IgD-negative memory B cell (primary cell): ENCODE measurements at regions not wholly inside any gene's neighbourhood (a gene's known extent, or its start where the extent isn't known, plus 50 kb on each side); places are given as distances from the start of the nearest gene placed in this dataset.

Source experiments
- H3K27ac Mint-ChIP-seq, 3 donors: one replicate each; pipeline ENCODE4 v1.8.0; 2020 to 2022; ENCODE audit warnings: mild to moderate bottlenecking in 3 of 3, mixed read lengths in 3 of 3, moderate library complexity in 1 of 3
- H3K27me3 Mint-ChIP-seq: one replicate; pipeline ENCODE4 v1.8.0; 2021; ENCODE audit warnings: mixed read lengths
- H3K36me3 Mint-ChIP-seq: one replicate; pipeline ENCODE4 v1.8.0; 2020; ENCODE audit warnings: mild to moderate bottlenecking, mixed read lengths
- H3K4me1 Mint-ChIP-seq, 3 donors: one replicate each; pipeline ENCODE4 v1.8.0; 2020 to 2022; ENCODE audit warnings: mixed read lengths in 3 of 3, mild to moderate bottlenecking in 1 of 3
- H3K4me3 Mint-ChIP-seq, 4 donors: one replicate each; pipeline ENCODE4 v1.8.0; 2020 to 2022; ENCODE audit warnings: mild to moderate bottlenecking in 4 of 4, mixed read lengths in 4 of 4, moderate library complexity in 3 of 4
- H3K9me3 Mint-ChIP-seq, 3 donors: one replicate each; pipeline ENCODE4 v1.8.0; 2020 to 2021; ENCODE audit warnings: mixed read lengths in 3 of 3, mild to moderate bottlenecking in 1 of 3

DNA sequence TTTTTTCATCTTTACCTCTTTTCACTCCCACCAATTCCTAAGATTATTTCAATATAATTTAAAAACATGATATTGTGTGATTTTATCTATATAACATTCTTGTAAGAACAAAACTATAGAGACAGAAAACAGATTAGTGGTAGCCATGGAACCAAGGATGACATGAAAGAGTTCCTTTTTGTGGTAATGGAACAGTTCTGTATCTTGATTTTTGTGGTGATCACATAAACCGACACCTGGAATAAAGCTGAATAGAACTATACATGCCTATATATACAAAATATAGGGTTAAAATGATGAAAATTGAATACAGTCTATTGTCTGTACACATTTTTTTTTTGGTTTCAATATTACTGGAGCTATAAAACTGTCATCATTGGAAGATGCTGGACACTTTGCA, 945.4 kb downstream of the SI start:
- no peaks in the 10 kb centered on the region for H3K36me3 Mint-ChIP-seq
- H3K4me3 Mint-ChIP-seq, result no peak overlapping the region
- no peak overlapping the region for H3K27ac Mint-ChIP-seq
- no peaks in the 10 kb centered on the region for H3K27me3 Mint-ChIP-seq
- peaks cover 2 to 15% (median 10%) of the 10 kb centered on the region in 3 donors for H3K9me3 Mint-ChIP-seq
- H3K4me1 Mint-ChIP-seq, result no peaks in the 10 kb centered on the region

DNA sequence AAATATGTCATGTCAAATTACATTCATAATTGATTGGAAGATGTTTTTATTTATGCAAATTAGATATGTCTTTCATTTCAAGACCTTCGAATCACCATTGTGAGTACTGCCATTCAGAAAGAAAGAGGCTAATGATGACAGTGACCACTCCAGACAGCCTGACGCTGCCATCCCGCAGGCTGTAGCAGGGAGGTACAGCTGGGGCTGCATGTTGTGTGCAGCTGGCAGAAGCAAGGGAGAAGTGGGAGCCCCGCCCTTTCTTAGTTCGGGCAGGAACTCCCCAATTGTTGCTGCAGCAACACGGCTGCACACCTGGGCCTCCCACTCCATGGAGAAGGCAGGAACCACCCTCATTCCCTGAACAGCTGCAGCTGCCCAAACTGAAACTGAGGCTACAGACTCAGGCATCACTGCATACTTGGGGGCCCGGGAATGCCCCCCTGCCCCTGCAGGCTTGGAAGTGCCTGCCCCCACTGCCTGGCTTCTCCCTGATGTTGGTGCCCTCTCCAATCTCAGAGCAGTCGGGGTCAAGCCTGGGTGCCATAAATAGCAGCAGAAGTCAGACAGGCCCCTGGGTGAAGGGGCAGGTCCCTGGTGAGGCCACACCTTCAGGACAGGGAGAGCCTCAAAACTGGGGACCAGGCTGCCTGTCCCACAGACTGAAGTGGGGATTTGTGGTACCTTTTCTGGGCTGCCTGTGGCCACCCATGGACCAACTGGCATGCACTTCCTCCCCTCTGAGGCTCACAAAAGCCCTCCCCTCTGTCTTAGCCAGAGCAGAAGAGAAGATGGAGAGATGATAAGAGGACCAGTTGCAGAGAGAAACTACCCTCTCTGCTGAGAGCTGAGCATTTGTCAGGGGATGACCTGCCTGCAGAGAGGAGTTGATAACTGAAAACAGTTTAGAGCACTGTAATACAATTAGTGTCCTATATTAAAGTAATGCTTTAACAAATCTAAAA, 964.6 kb downstream of the SI start:
- peaks cover 2 to 11% (median 3%) of the 10 kb centered on the region in 3 donors for H3K9me3 Mint-ChIP-seq
- H3K36me3 Mint-ChIP-seq, result no peaks in the 10 kb centered on the region
- no peak overlapping the region for H3K27ac Mint-ChIP-seq
- H3K4me3 Mint-ChIP-seq, result no peak overlapping the region
- H3K27me3 Mint-ChIP-seq, result no peaks in the 10 kb centered on the region
- no peaks in the 10 kb centered on the region for H3K4me1 Mint-ChIP-seq

DNA sequence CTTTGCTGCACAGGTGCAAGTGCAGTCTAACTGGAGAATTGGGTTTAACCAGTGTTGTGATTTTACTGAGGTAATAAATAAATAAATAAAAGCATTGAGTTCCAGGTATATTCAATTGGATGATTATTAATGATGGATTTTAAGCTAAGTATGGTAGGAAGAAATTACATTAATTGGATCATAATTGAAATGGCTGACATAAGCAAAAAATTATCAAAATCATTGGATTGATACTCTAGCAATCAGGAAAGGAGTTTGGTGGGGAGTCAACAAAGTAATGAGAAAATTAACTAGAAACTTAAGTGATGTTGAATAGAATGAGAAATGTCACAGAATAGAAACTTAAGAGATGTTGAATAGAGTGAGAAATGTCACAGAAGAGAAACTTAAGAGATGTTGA, 981.9 kb downstream of the SI start:
- H3K27ac Mint-ChIP-seq, result no peak overlapping the region
- no peaks in the 10 kb centered on the region for H3K27me3 Mint-ChIP-seq
- H3K4me1 Mint-ChIP-seq, result no peaks in the 10 kb centered on the region
- H3K4me3 Mint-ChIP-seq, result no peak overlapping the region
- peaks cover 0 to 3% (median 2%) of the 10 kb centered on the region in 3 donors for H3K9me3 Mint-ChIP-seq
- H3K36me3 Mint-ChIP-seq, result no peaks in the 10 kb centered on the region

DNA sequence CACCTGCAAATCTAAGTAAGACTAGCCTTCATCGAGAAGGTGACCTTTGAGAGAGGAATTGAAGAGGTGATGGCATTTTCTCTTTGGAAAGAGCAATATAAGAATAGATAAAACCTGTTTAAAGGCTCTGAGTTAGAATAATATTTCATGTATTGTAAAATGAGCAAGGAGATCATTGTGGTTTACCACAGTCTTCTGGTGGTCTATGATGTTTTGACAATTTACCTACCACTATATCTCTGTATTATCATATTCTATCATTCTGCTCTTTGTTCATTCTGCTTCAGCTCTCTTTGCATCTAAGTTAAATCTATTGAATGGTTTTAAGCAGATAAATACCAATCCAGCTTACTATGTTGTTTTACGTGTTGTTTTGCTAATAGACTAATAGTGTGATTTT, 982.3 kb downstream of the SI start:
- H3K4me1 Mint-ChIP-seq, result no peaks in the 10 kb centered on the region
- no peak overlapping the region for H3K4me3 Mint-ChIP-seq
- no peaks in the 10 kb centered on the region for H3K27me3 Mint-ChIP-seq
- H3K9me3 Mint-ChIP-seq, result peaks cover 0 to 4% (median 3%) of the 10 kb centered on the region in 3 donors
- H3K36me3 Mint-ChIP-seq, result no peaks in the 10 kb centered on the region
- H3K27ac Mint-ChIP-seq, result no peak overlapping the region

DNA sequence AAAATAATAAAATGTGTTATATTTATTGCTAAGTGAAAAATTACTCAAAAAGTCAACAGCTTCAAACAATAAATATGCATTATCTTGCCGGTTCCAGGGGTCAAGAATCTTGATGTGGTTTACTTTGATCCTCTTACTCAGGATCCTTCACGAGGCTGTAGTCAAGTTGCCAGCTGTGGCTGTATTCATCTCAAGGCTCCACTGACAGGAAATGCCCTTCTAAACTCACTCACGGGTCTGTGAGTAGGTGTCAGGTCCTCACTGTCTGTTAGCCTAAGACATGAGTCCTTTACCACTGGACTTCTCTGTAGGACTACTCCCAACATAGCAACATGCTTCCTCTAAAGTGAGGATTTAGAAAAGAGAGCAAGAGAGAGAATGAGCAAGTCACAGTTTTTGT, 983.0 kb downstream of the SI start:
- Mint-ChIP-seq H3K4me3 (no peak overlapping the region), H3K36me3 (no peaks in the 10 kb centered on the region), H3K27me3 (no peaks in the 10 kb centered on the region), H3K4me1 (no peaks in the 10 kb centered on the region), H3K27ac (no peak overlapping the region), H3K9me3 (peaks cover 0 to 6% (median 3%) of the 10 kb centered on the region in 3 donors)

DNA sequence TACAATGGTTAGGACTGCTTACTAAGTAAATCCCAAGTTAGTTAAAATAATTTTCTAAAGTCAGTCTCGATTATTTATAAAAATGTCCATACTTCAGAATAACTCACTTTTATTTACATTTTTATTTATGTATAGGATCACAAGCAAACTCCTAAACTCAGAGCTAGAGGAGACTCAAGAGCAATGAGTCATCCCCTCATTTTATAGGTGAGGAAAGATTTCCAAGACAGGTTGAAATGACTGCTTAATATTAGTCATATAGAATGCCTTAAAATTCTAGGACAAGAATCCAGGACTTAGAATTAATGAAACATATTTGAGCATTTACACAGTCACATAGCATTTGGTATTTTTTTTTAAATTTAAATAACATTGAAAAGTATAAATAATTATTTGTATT, 983.8 kb downstream of the SI start:
- H3K4me1 Mint-ChIP-seq, result no peaks in the 10 kb centered on the region
- H3K4me3 Mint-ChIP-seq, result no peak overlapping the region
- H3K27ac Mint-ChIP-seq, result no peak overlapping the region
- H3K9me3 Mint-ChIP-seq, result peaks cover 0 to 6% (median 3%) of the 10 kb centered on the region in 3 donors
- H3K27me3 Mint-ChIP-seq, result no peaks in the 10 kb centered on the region
- H3K36me3 Mint-ChIP-seq, result no peaks in the 10 kb centered on the region

DNA sequence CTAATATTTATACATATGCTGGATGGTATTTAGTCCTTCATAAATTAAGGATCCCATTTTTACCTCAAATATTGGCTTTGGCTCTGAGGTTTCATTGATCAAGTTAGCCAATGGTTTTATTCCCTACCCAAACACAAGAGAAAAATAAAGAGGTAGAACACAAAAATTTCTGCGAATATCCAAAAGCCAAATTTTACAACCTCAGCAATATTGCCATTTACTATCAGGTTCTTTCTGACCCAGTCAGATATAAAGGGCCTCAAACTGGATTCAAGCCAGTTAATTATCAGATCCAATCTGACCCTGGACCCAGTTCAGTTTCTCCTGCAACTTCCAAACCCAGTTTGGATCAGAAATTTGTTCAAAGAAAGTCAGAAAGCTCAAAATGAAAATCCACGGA, 998.1 kb downstream of the SI start:
- no peak overlapping the region for H3K4me3 Mint-ChIP-seq
- no peaks in the 10 kb centered on the region for H3K27me3 Mint-ChIP-seq
- no peaks in the 10 kb centered on the region for H3K4me1 Mint-ChIP-seq
- no peaks in the 10 kb centered on the region for H3K36me3 Mint-ChIP-seq
- peaks cover 0 to 3% (median 2%) of the 10 kb centered on the region in 3 donors for H3K9me3 Mint-ChIP-seq
- no peak overlapping the region for H3K27ac Mint-ChIP-seq

DNA sequence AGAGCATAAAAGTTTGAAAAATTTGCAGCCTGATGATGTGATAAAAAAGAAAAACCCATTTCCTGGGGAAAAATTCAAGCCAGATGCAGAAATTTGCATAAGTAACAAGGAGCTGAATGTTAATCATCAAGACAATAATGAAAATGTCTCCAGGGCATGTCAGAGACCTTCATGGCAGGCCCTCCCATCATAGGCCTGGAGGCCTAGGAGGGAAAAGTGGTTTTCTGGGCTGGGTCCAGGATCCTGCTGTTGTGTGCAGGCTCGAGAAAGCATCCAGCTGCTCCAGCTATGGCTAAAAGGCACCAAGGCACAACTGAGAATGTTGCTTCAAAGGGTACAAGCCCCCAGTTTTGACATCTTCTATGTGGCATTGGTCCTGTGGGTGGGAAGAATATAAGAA, 1014.0 kb downstream of the SI start:
- Mint-ChIP-seq H3K27ac (no peak overlapping the region), H3K4me3 (no peak overlapping the region), H3K27me3 (no peaks in the 10 kb centered on the region), H3K4me1 (no peaks in the 10 kb centered on the region), H3K36me3 (no peaks in the 10 kb centered on the region), H3K9me3 (peaks cover 1 to 6% (median 4%) of the 10 kb centered on the region in 3 donors)

DNA sequence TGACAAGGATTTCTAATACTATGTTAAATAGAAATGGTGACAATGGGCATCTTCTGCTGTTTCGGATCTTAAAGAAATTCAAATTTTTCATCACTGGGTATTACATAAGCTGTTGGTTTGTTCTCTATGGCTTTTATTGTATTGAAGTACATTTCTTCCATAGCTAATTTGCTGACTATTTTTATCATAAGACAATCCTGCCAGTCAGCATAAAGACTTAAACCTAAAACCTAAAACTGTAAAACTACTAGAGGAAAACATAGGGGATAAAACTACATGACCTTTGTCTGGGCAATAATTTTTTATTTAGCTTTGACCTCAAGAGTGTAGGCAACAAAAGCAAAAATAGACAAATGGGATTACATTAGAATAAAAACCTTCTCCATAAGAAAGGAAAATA, 1017.4 kb downstream of the SI start:
- no peaks in the 10 kb centered on the region for H3K4me1 Mint-ChIP-seq
- H3K4me3 Mint-ChIP-seq, result no peak overlapping the region
- H3K27me3 Mint-ChIP-seq, result no peaks in the 10 kb centered on the region
- no peak overlapping the region for H3K27ac Mint-ChIP-seq
- no peaks in the 10 kb centered on the region for H3K36me3 Mint-ChIP-seq
- H3K9me3 Mint-ChIP-seq, result peaks cover 1 to 14% (median 6%) of the 10 kb centered on the region in 3 donors

DNA sequence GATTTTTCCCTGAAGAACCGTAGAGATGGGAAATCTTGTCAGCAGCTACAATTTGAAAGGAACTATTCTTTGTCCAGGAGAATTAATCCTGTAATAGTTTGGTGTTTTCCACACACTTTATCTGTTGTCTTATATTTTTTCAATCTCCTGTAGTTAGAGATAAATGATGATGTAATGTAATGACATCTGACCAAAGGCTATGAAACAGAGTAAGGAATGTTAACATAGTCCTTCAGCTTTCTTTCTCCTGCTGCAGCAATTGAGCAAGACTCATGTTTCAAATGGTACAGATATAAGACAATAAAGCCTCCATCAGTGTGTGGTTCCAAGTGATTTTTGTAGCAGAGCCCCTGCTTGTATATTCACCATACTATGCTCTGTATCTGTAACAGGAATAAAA, 1028.4 kb downstream of the SI start:
- no peak overlapping the region for H3K27ac Mint-ChIP-seq
- H3K27me3 Mint-ChIP-seq, result no peaks in the 10 kb centered on the region
- no peaks in the 10 kb centered on the region for H3K36me3 Mint-ChIP-seq
- no peaks in the 10 kb centered on the region for H3K4me1 Mint-ChIP-seq
- no peak overlapping the region for H3K4me3 Mint-ChIP-seq
- H3K9me3 Mint-ChIP-seq, result peaks cover 0 to 7% (median 6%) of the 10 kb centered on the region in 3 donors

DNA sequence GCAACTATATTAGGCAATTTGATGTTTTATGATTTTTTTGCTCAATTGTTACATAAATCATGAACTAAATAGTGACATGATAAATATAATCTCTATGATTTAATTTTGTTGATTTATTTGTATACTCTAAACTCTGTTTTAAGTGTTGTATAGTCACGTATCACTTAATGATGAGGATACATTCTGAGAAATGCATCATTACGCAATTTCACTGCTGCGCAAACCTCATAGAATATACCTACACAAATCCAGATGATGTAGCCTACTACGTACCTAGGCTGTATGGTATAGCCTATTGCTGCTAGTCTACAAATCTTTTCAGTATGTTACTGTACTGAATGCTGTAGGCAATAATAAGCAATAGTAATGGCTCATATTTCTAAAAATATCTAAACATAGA, 1029.8 kb downstream of the SI start:
- Mint-ChIP-seq H3K4me3 (no peak overlapping the region), H3K27me3 (no peaks in the 10 kb centered on the region), H3K4me1 (no peaks in the 10 kb centered on the region), H3K27ac (no peak overlapping the region), H3K36me3 (no peaks in the 10 kb centered on the region), H3K9me3 (peaks cover 0 to 7% (median 3%) of the 10 kb centered on the region in 3 donors)

DNA sequence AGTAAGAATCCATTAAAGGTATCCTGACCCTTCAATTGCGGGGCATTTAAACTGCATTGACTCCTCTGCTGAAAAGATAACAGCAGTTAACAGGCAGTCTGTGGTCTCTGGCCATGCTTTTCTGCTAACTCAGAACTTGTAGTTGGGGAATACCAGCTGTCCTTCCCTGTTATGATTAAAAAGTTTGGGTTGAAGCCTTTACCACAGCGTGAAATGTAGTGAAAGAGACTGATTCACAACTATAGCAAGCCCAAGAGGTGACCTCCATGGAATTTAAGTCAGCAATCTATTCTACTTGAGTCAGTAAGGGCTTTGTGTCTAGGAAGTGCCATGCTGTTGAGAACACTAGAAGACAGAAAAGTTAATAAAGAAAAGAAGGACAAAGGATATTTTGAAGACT, 1037.3 kb downstream of the SI start:
- Mint-ChIP-seq H3K27ac (no peak overlapping the region), H3K27me3 (no peaks in the 10 kb centered on the region), H3K4me1 (no peaks in the 10 kb centered on the region), H3K9me3 (peaks cover 2 to 4% (median 3%) of the 10 kb centered on the region in 3 donors), H3K4me3 (no peak overlapping the region), H3K36me3 (no peaks in the 10 kb centered on the region)

DNA sequence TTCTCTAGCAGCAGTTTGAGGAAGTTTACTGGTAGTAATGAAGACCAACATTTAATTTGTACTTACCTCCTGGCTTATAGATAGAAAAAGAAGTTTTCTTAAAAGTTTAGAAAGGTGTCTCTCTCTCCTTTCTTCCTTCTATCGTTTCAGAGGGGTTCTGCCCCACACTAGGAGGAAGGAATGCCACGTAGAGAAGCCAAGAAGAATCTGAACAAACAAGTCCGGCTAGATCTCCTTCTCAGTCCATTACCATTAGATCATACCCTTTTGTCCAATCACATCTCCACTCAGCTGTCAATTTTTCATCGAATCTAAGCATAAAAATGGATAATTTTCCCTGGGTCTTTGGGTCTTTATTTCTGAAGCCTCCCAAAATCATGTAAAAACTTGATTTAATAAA, 1048.1 kb downstream of the SI start:
- Mint-ChIP-seq H3K27ac (no peak overlapping the region), H3K27me3 (no peaks in the 10 kb centered on the region), H3K4me1 (no peaks in the 10 kb centered on the region), H3K9me3 (peaks cover 0 to 3% (median 0%) of the 10 kb centered on the region in 3 donors), H3K36me3 (no peaks in the 10 kb centered on the region), H3K4me3 (no peak overlapping the region)

DNA sequence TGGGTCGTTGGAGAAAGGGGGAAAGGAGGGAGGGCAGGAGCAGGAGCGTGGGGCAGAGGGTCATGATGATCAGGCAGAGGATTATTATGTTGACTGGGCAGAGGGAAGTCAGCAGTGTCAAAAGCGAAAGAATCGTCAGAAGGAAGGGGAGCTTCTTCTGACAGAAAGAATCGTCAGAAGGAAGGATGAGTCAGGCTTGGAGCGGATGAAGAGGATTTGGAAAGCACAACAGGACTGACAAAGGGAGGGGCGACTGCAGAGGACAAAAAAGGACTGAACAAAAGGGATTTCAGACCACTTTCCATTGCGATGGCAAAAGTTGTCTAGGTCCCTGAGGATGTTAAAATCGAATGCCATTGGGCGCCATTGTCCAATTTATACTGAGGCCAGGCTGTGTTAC, 1053.5 kb downstream of the SI start:
- Mint-ChIP-seq H3K27ac (no peak overlapping the region), H3K36me3 (peaks cover 3% of the 10 kb centered on the region), H3K27me3 (no peaks in the 10 kb centered on the region), H3K4me1 (peaks cover 0 to 3% (median 0%) of the 10 kb centered on the region in 3 donors), H3K4me3 (no peak overlapping the region), H3K9me3 (peaks cover 0 to 6% (median 2%) of the 10 kb centered on the region in 3 donors)

DNA sequence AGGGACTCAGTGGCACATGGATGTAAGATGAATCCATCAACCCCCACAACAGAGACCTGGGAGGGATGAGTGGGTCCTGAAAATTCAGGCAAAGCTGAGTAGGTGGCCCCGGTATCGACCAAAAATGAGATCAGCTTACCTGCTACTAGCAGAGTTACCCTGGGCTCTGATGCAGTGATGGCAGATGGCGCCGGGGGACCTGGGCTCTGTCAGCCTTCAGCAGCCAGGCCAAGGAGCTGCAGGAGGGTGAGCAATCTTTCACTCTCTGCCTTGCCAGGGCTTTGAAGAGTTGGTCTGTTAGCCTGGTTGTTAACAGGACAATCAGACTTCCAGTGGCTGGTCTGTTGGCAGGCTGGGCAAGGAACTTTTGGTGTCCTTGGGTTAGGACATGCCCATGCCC, 1054.8 kb downstream of the SI start:
- H3K27ac Mint-ChIP-seq, result no peak overlapping the region
- no peak overlapping the region for H3K4me3 Mint-ChIP-seq
- H3K4me1 Mint-ChIP-seq, result peaks cover 0 to 3% (median 0%) of the 10 kb centered on the region in 3 donors
- peaks cover 0 to 6% (median 2%) of the 10 kb centered on the region in 3 donors for H3K9me3 Mint-ChIP-seq
- no peaks in the 10 kb centered on the region for H3K27me3 Mint-ChIP-seq
- H3K36me3 Mint-ChIP-seq, result peaks cover 3% of the 10 kb centered on the region

DNA sequence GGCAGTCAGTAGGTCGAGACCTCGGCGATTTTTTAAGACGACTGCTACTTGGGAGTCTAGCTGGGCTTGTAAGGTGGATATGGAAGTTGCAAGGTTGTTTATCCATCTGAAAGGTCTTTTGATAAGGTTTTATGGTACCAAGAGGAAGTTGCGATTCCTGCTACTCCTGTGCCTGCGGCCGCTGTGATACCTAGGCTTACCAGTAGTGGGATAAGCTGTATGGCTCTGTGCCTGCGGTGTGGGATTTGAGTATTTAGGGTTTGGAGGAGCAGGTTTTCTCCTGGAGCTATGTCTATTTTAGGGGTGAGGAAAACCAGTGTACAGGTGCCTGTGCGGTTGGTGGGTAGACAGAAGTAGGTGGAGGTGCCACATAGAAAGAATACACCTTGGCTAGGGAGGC, 1059.8 kb downstream of the SI start:
- H3K9me3 Mint-ChIP-seq, result no peaks in the 10 kb centered on the region
- no peak overlapping the region for H3K4me3 Mint-ChIP-seq
- no peaks in the 10 kb centered on the region for H3K4me1 Mint-ChIP-seq
- no peaks in the 10 kb centered on the region for H3K36me3 Mint-ChIP-seq
- H3K27me3 Mint-ChIP-seq, result no peaks in the 10 kb centered on the region
- H3K27ac Mint-ChIP-seq, result no peak overlapping the region
